Neural cell (in vitro differentiated cells): ENCODE measurements at regions not wholly inside any gene's neighbourhood (a gene's known extent, or its start where the extent isn't known, plus 50 kb on each side); places are given as distances from the start of the nearest gene placed in this dataset.
"Not testable (repeated sequence)": the region's sequence is repeated elsewhere in the genome, so short reads cannot be mapped to it uniquely, and the experiment has no call there.

ENCODE experiments used
- CTCF ChIP-seq: fragments of 450-650 bp; IDR thresholded peaks from 2 replicates; pipeline ENCODE4 v1.5.1; 2014; ENCODE audit warnings: antibody characterized with exemption, mild to moderate bottlenecking, moderate library complexity; ENCODE audit not compliant: poor library complexity, severe bottlenecking
- EP300 ChIP-seq: fragments of 450-650 bp; conservative IDR thresholded peaks from 2 replicates; pipeline ENCODE4 v1.6.1; 2014; ENCODE audit warnings: antibody characterized with exemption, mild to moderate bottlenecking, moderate library complexity; ENCODE audit not compliant: poor library complexity, severe bottlenecking
- EZH2 ChIP-seq: fragments of 200-600, 300-800 bp; shearing (Covaris generic), sonication (generic); IDR thresholded peaks from 2 replicates; pipeline ENCODE4 v1.6.1; 2014; ENCODE audit warnings: antibody characterized with exemption, low read length, borderline replicate concordance, mild to moderate bottlenecking; ENCODE audit not compliant: insufficient read depth, poor library complexity, severe bottlenecking
- MXI1 ChIP-seq: fragments of 450-650 bp; conservative IDR thresholded peaks from 2 replicates; pipeline ENCODE4 v1.6.1; 2014; ENCODE audit warnings: antibody characterized with exemption, mild to moderate bottlenecking; ENCODE audit not compliant: poor library complexity, severe bottlenecking
- POLR2AphosphoS5 ChIP-seq: IDR thresholded peaks from 2 replicates; pipeline ENCODE4 v1.6.1; 2012
- RAD21 ChIP-seq: fragments of 450-650 bp; conservative IDR thresholded peaks from 2 replicates; pipeline ENCODE4 v1.6.1; 2014; ENCODE audit warnings: antibody characterized with exemption, mild to moderate bottlenecking, moderate library complexity
- TAF1 ChIP-seq: IDR thresholded peaks from 2 replicates; pipeline ENCODE4 v1.6.1; 2012; ENCODE audit warnings: low read depth
- TF ChIP-seq, protein P1 (sequence below): IDR thresholded peaks from 2 replicates; pipeline ENCODE4 v1.6.1; 2012; ENCODE audit warnings: borderline replicate concordance

- not testable (repeated sequence) for TF ChIP-seq POLR2AphosphoS5, CTCF, EZH2, EP300, RAD21, MXI1, TAF1
- TF ChIP-seq, protein P1, sequence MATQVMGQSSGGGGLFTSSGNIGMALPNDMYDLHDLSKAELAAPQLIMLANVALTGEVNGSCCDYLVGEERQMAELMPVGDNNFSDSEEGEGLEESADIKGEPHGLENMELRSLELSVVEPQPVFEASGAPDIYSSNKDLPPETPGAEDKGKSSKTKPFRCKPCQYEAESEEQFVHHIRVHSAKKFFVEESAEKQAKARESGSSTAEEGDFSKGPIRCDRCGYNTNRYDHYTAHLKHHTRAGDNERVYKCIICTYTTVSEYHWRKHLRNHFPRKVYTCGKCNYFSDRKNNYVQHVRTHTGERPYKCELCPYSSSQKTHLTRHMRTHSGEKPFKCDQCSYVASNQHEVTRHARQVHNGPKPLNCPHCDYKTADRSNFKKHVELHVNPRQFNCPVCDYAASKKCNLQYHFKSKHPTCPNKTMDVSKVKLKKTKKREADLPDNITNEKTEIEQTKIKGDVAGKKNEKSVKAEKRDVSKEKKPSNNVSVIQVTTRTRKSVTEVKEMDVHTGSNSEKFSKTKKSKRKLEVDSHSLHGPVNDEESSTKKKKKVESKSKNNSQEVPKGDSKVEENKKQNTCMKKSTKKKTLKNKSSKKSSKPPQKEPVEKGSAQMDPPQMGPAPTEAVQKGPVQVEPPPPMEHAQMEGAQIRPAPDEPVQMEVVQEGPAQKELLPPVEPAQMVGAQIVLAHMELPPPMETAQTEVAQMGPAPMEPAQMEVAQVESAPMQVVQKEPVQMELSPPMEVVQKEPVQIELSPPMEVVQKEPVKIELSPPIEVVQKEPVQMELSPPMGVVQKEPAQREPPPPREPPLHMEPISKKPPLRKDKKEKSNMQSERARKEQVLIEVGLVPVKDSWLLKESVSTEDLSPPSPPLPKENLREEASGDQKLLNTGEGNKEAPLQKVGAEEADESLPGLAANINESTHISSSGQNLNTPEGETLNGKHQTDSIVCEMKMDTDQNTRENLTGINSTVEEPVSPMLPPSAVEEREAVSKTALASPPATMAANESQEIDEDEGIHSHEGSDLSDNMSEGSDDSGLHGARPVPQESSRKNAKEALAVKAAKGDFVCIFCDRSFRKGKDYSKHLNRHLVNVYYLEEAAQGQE: not testable (repeated sequence)
These were observed 387.6 kb upstream of the ZMIZ1 start for GRCh38 chr10:78681141-78681540.
